HUDEP-2 (cell line): ENCODE measurements at regions not wholly inside any gene's neighbourhood (a gene's known extent, or its start where the extent isn't known, plus 50 kb on each side); places are given as distances from the start of the nearest gene placed in this dataset.
"Not testable (repeated sequence)": the region's sequence is repeated elsewhere in the genome, so short reads cannot be mapped to it uniquely, and the experiment has no call there.

Experiments
- DNase-seq, 76 experiments: peaks; one replicate each; lab custom pipeline; 2025; ENCODE audit not compliant: unreplicated experiment in 76 of 76; lab: John Stamatoyannopoulos, UW

- no peak for DNase-seq
These were observed 415.4 kb downstream of the MAGEB5 start for GRCh38 chrX:26631385-26631784.

GRCh38 chrX:26613956-26614355 is 398.0 kb downstream of the MAGEB5 start:
- DNase-seq = no peak

- DNase-seq = no peak
These were observed 391.0 kb downstream of the MAGEB5 start for GRCh38 chrX:26606971-26607370.

- no peak for DNase-seq
These were observed 382.0 kb downstream of the MAGEB5 start for GRCh38 chrX:26597981-26598380.

- no peak for DNase-seq
These were observed 374.9 kb downstream of the MAGEB5 start for GRCh38 chrX:26590849-26591248.

- DNase-seq = no peak
These were observed 370.6 kb downstream of the MAGEB5 start for GRCh38 chrX:26586570-26586969.

GRCh38 chrX:26581091-26581490 is 365.1 kb downstream of the MAGEB5 start:
- DNase-seq = no peak

- no peak for DNase-seq
These were observed 364.1 kb downstream of the MAGEB5 start for GRCh38 chrX:26580021-26580420.

- DNase-seq = no peak
These were observed 358.3 kb downstream of the MAGEB5 start for GRCh38 chrX:26574234-26574633.

GRCh38 chrX:26562156-26562555 is 346.2 kb downstream of the MAGEB5 start:
- DNase-seq = no peak

GRCh38 chrX:26559855-26560254 is 343.9 kb downstream of the MAGEB5 start:
- DNase-seq = no peak

GRCh38 chrX:26558719-26559386 is 342.9 kb downstream of the MAGEB5 start:
- DNase-seq = no peak

- no peak for DNase-seq
These were observed 341.8 kb downstream of the MAGEB5 start for GRCh38 chrX:26557691-26558321.

GRCh38 chrX:26525768-26526167 is 309.8 kb downstream of the MAGEB5 start:
- not testable (repeated sequence) for DNase-seq

- DNase-seq = no peak
These were observed 306.5 kb downstream of the MAGEB5 start for GRCh38 chrX:26522501-26522900.

GRCh38 chrX:26511589-26512363 is 295.8 kb downstream of the MAGEB5 start:
- DNase-seq = peak in 1 of 76 experiments; percentile 0

GRCh38 chrX:26470941-26471340 is 255.0 kb downstream of the MAGEB5 start:
- no peak for DNase-seq

- peak in 9 of 76 experiments; percentile 2 to 34 (median 6) for DNase-seq
These were observed 250.4 kb downstream of the MAGEB5 start for GRCh38 chrX:26466387-26466786.

GRCh38 chrX:26445288-26445687 is 229.3 kb downstream of the MAGEB5 start:
- no peak for DNase-seq

- not testable (repeated sequence) for DNase-seq
These were observed 228.4 kb downstream of the MAGEB5 start for GRCh38 chrX:26444417-26444816.

- DNase-seq = peak in 10 of 76 experiments; percentile 1 to 19 (median 1)
These were observed 226.4 kb downstream of the MAGEB5 start for GRCh38 chrX:26442340-26442739.

- peak in 11 of 76 experiments; percentile 0 to 29 (median 1) for DNase-seq
These were observed 198.6 kb downstream of the MAGEB5 start for GRCh38 chrX:26414534-26414933.
